ENCODE measurements at regions not wholly inside any gene's neighbourhood (a gene's known extent, or its start where the extent isn't known, plus 50 kb on each side); places are given as distances from the start of the nearest gene placed in this dataset.

- no peak overlapping the region; the same call in 1 of the 2 replicates for H2AFZ ChIP-seq
- 22 to 24% methylated on average over 4 of the region's 4 CpGs for WGBS, 2 experiments (ENCODE audit: low coverage in 1 of 2, low lambda C conversion rate in 2 of 2, missing lambda C conversion rate in 2 of 2)
These were observed 893.9 kb downstream of the SUCLG1 start for GRCh38 chr2:83565181-83565580.

GRCh38 chr2:83561592-83561991 is 897.5 kb downstream of the SUCLG1 start:
- WGBS, 2 experiments (ENCODE audit: low coverage in 1 of 2, low lambda C conversion rate in 2 of 2, missing lambda C conversion rate in 2 of 2) = 40 to 47% methylated on average over 3 of the region's 3 CpGs
- TF ChIP-seq EZH2phosphoT487 (IDR thresholded peaks at IDR 0.05; ENCODE audit: insufficient read depth, low read depth) (no peak), EZH2 (IDR thresholded peaks at IDR 0.05; ENCODE audit: insufficient read depth, poor library complexity, severe bottlenecking) (no peak)
- no peaks in the 10 kb centered on the region for H3K79me2 ChIP-seq (ENCODE audit: insufficient read depth)
- H3F3A ChIP-seq (ENCODE audit: insufficient read depth) = no peaks in the 10 kb centered on the region
- H4K20me1 ChIP-seq (ENCODE audit: insufficient read depth) = no peaks in the 10 kb centered on the region
- H3K27me3 ChIP-seq (replicated peaks; ENCODE audit: insufficient read depth) = no peaks in the 10 kb centered on the region
- no peak overlapping the region for H3K27ac ChIP-seq
- no peak overlapping the region for H3K9ac ChIP-seq
- DNase-seq = no peak
- no peaks in the 10 kb centered on the region for H3K4me1 ChIP-seq (ENCODE audit: insufficient read depth)
- H3K9me3 ChIP-seq (ENCODE audit: low read depth) = peaks cover 4% of the 10 kb centered on the region
- no peaks in the 10 kb centered on the region for H3K9me2 ChIP-seq (ENCODE audit: insufficient read depth)
- no peak overlapping the region for H2AFZ ChIP-seq
- no peak overlapping the region for H3K4me2 ChIP-seq (ENCODE audit: unreplicated experiment)
- no peak overlapping the region for H3K4me3 ChIP-seq
- in situ Hi-C loops (cut with MboI) = no loop called here
- H3K36me3 ChIP-seq (ENCODE audit: low read depth) = no peaks in the 10 kb centered on the region

More at GRCh38 chr2:83565181-83565580, 893.9 kb downstream of the SUCLG1 start:
- Histone ChIP-seq H3K9ac (no peak overlapping the region), H3K4me3 (no peak overlapping the region), H3K9me2 (ENCODE audit: insufficient read depth) (no peaks in the 10 kb centered on the region), H3K27me3 (replicated peaks; ENCODE audit: insufficient read depth) (no peaks in the 10 kb centered on the region), H3K4me1 (ENCODE audit: insufficient read depth) (no peaks in the 10 kb centered on the region), H3K36me3 (ENCODE audit: low read depth) (no peaks in the 10 kb centered on the region), H3K4me2 (ENCODE audit: unreplicated experiment) (no peak overlapping the region), H3K79me2 (ENCODE audit: insufficient read depth) (no peaks in the 10 kb centered on the region), H3K27ac (no peak overlapping the region), H3K9me3 (ENCODE audit: low read depth) (peaks cover 4% of the 10 kb centered on the region), H4K20me1 (ENCODE audit: insufficient read depth) (no peaks in the 10 kb centered on the region), H3F3A (ENCODE audit: insufficient read depth) (no peaks in the 10 kb centered on the region)
- TF ChIP-seq EZH2 (IDR thresholded peaks at IDR 0.05; ENCODE audit: insufficient read depth, poor library complexity, severe bottlenecking) (no peak), EZH2phosphoT487 (IDR thresholded peaks at IDR 0.05; ENCODE audit: insufficient read depth, low read depth) (no peak)
- in situ Hi-C loops (cut with MboI) = no loop called here
- DNase-seq = no peak

- Histone ChIP-seq H4K20me1 (ENCODE audit: insufficient read depth) (no peaks in the 10 kb centered on the region), H3K4me2 (ENCODE audit: unreplicated experiment) (no peak overlapping the region), H3K9ac (no peak overlapping the region), H2AFZ (no peak overlapping the region), H3K4me1 (ENCODE audit: insufficient read depth) (no peaks in the 10 kb centered on the region), H3K27ac (no peak overlapping the region), H3K9me3 (ENCODE audit: low read depth) (no peaks in the 10 kb centered on the region), H3K36me3 (ENCODE audit: low read depth) (no peaks in the 10 kb centered on the region), H3K79me2 (ENCODE audit: insufficient read depth) (no peaks in the 10 kb centered on the region), H3K4me3 (no peak overlapping the region), H3K9me2 (ENCODE audit: insufficient read depth) (peaks cover 3% of the 10 kb centered on the region), H3K27me3 (replicated peaks; ENCODE audit: insufficient read depth) (no peaks in the 10 kb centered on the region), H3F3A (ENCODE audit: insufficient read depth) (no peaks in the 10 kb centered on the region)
- WGBS, 2 experiments (ENCODE audit: low coverage in 1 of 2, low lambda C conversion rate in 2 of 2, missing lambda C conversion rate in 2 of 2) = 6 to 11% methylated on average over 2 of the region's 2 CpGs
- in situ Hi-C loops (cut with MboI) = no loop called here
- no peak for TF ChIP-seq EZH2phosphoT487 (IDR thresholded peaks at IDR 0.05; ENCODE audit: insufficient read depth, low read depth)
- no peak for TF ChIP-seq EZH2 (IDR thresholded peaks at IDR 0.05; ENCODE audit: insufficient read depth, poor library complexity, severe bottlenecking)
- no peak for DNase-seq
These were observed 922.5 kb downstream of the SUCLG1 start for GRCh38 chr2:83536556-83536955.

- 24 to 28% methylated on average over 2 of the region's 2 CpGs for WGBS, 2 experiments (ENCODE audit: low coverage in 1 of 2, low lambda C conversion rate in 2 of 2, missing lambda C conversion rate in 2 of 2)
- TF ChIP-seq EZH2 (IDR thresholded peaks at IDR 0.05; ENCODE audit: insufficient read depth, poor library complexity, severe bottlenecking) (no peak), EZH2phosphoT487 (IDR thresholded peaks at IDR 0.05; ENCODE audit: insufficient read depth, low read depth) (no peak)
- Histone ChIP-seq H3K9me3 (ENCODE audit: low read depth) (no peaks in the 10 kb centered on the region), H3K4me1 (ENCODE audit: insufficient read depth) (no peaks in the 10 kb centered on the region), H3K9me2 (ENCODE audit: insufficient read depth) (peaks cover 3% of the 10 kb centered on the region; the same call in 1 of the 2 replicates), H3K27ac (no peak overlapping the region), H3K36me3 (ENCODE audit: low read depth) (no peaks in the 10 kb centered on the region), H3K79me2 (ENCODE audit: insufficient read depth) (no peaks in the 10 kb centered on the region), H3K4me2 (ENCODE audit: unreplicated experiment) (no peak overlapping the region), H3K4me3 (no peak overlapping the region), H3K9ac (no peak overlapping the region), H3F3A (ENCODE audit: insufficient read depth) (no peaks in the 10 kb centered on the region), H2AFZ (no peak overlapping the region), H4K20me1 (ENCODE audit: insufficient read depth) (no peaks in the 10 kb centered on the region), H3K27me3 (replicated peaks; ENCODE audit: insufficient read depth) (no peaks in the 10 kb centered on the region)
- DNase-seq = no peak
- in situ Hi-C loops (cut with MboI) = no loop called here
These were observed 924.7 kb downstream of the SUCLG1 start for GRCh38 chr2:83534416-83534815.

Measured in GM23248 (cell line).